SK-N-MC (cell line): ENCODE measurements at regions not wholly inside any gene's neighbourhood (a gene's known extent, or its start where the extent isn't known, plus 50 kb on each side); places are given as distances from the start of the nearest gene placed in this dataset.
"Not testable (repeated sequence)": the region's sequence is repeated elsewhere in the genome, so short reads cannot be mapped to it uniquely, and the experiment has no call there.

ENCODE experiments used
- EZH2 ChIP-seq: fragments of 200-600 bp; sonication (generic); IDR thresholded peaks from one replicate; pipeline ENCODE4 v1.6.1; 2017; ENCODE audit warnings: antibody characterized with exemption
- FOXP2 ChIP-seq: optimal IDR thresholded peaks from 2 replicates; pipeline ENCODE3; 2011; ENCODE audit warnings: mild to moderate bottlenecking, moderate library complexity; ENCODE audit not compliant: insufficient read depth; ENCODE audit errors: extremely low read length, control extremely low read depth

DNA sequence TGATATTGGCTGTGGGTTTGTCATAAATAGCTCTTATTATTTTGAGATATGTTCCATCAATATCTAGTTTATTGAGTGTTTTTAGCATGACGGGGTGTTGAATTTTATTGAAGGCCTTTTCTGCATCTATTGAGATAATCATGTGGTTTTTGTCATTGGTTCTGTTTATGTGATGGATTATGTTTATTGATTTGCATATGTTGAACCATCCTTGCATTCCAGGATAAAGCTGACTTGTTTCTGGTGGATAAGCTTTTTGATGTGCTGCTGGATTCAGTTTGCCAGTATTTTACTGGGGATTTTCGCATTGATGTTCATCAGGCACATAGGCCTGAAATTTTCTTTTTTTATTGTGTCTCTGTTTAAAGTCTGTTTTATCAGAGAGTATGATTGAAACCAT, 151.1 kb upstream of the CREB1 start:
- TF ChIP-seq EZH2, FOXP2: not testable (repeated sequence)
